Activated CD4-positive, alpha-beta T cell treated with anti-CD3 and anti-CD28 coated beads, Interleukin-2, amount 10 ng/mL, durations not matched to agents 24 days and 14 days (primary cell): ENCODE measurements at regions not wholly inside any gene's neighbourhood (a gene's known extent, or its start where the extent isn't known, plus 50 kb on each side); places are given as distances from the start of the nearest gene placed in this dataset.

ENCODE experiments used
- DNase-seq: peaks from one replicate; pipeline ENCODE4 v3.0.0; 2022
- H3K27ac Mint-ChIP-seq: one replicate; pipeline ENCODE4 v1.8.0; 2022; ENCODE audit warnings: mild to moderate bottlenecking, mixed read lengths
- H3K27me3 Mint-ChIP-seq: one replicate; pipeline ENCODE4 v1.8.0; 2022; ENCODE audit warnings: mixed read lengths
- H3K36me3 Mint-ChIP-seq: one replicate; pipeline ENCODE4 v1.8.0; 2022; ENCODE audit warnings: low read depth, mild to moderate bottlenecking, mixed read lengths
- H3K4me1 Mint-ChIP-seq: one replicate; pipeline ENCODE4 v1.8.0; 2021; ENCODE audit warnings: mixed read lengths
- H3K4me3 Mint-ChIP-seq: one replicate; pipeline ENCODE4 v1.8.0; 2022; ENCODE audit warnings: mild to moderate bottlenecking, moderate library complexity, mixed read lengths
- H3K9me3 Mint-ChIP-seq: one replicate; pipeline ENCODE4 v1.8.0; 2021; ENCODE audit warnings: mixed read lengths
- intact Hi-C: fragments of 100-400 bp; cut with micrococcal nuclease; formaldehyde crosslinking; loops from one replicate; pipeline ENCODE4 v1.15.1; 2023

- intact Hi-C loops, result no loop called here
- no peak overlapping the region for H3K27ac Mint-ChIP-seq
- DNase-seq, result no peak
- H3K36me3 Mint-ChIP-seq, result no peaks in the 10 kb centered on the region
- peaks cover 3% of the 10 kb centered on the region for H3K9me3 Mint-ChIP-seq
- no peaks in the 10 kb centered on the region for H3K27me3 Mint-ChIP-seq
- H3K4me3 Mint-ChIP-seq, result no peak overlapping the region
- no peaks in the 10 kb centered on the region for H3K4me1 Mint-ChIP-seq
Measured at GRCh38 chr5:28896949-28897348, 1858.6 kb upstream of the CDH9 start.

GRCh38 chr5:28880936-28881335 lies 1842.5 kb upstream of the CDH9 start:
- no peak overlapping the region for H3K27ac Mint-ChIP-seq
- no peak for DNase-seq
- H3K36me3 Mint-ChIP-seq, result no peaks in the 10 kb centered on the region
- H3K4me1 Mint-ChIP-seq, result no peaks in the 10 kb centered on the region
- no peak overlapping the region for H3K4me3 Mint-ChIP-seq
- intact Hi-C loops, result no loop called here
- no peaks in the 10 kb centered on the region for H3K27me3 Mint-ChIP-seq
- peaks cover 8% of the 10 kb centered on the region for H3K9me3 Mint-ChIP-seq

- H3K36me3 Mint-ChIP-seq, result no peaks in the 10 kb centered on the region
- DNase-seq, result no peak
- H3K4me3 Mint-ChIP-seq, result no peak overlapping the region
- intact Hi-C loops, result no loop called here
- no peaks in the 10 kb centered on the region for H3K27me3 Mint-ChIP-seq
- H3K27ac Mint-ChIP-seq, result no peak overlapping the region
- H3K4me1 Mint-ChIP-seq, result no peaks in the 10 kb centered on the region
- H3K9me3 Mint-ChIP-seq, result peaks cover 6% of the 10 kb centered on the region
Measured at GRCh38 chr5:28877050-28877449, 1838.7 kb upstream of the CDH9 start.

GRCh38 chr5:28864006-28864405 lies 1825.6 kb upstream of the CDH9 start:
- Mint-ChIP-seq H3K27me3 (no peaks in the 10 kb centered on the region), H3K4me1 (no peaks in the 10 kb centered on the region), H3K4me3 (no peak overlapping the region), H3K36me3 (no peaks in the 10 kb centered on the region), H3K27ac (no peak overlapping the region), H3K9me3 (peaks cover 5% of the 10 kb centered on the region)
- no peak for DNase-seq
- intact Hi-C loops, result no loop called here

- DNase-seq, result no peak
- H3K36me3 Mint-ChIP-seq, result no peaks in the 10 kb centered on the region
- H3K4me1 Mint-ChIP-seq, result no peaks in the 10 kb centered on the region
- H3K27ac Mint-ChIP-seq, result no peak overlapping the region
- intact Hi-C loops, result no loop called here
- H3K9me3 Mint-ChIP-seq, result peaks cover 7% of the 10 kb centered on the region
- H3K27me3 Mint-ChIP-seq, result no peaks in the 10 kb centered on the region
- H3K4me3 Mint-ChIP-seq, result no peak overlapping the region
Measured at GRCh38 chr5:28862860-28863196, 1824.4 kb upstream of the CDH9 start.

GRCh38 chr5:28862137-28862859 lies 1823.9 kb upstream of the CDH9 start:
- intact Hi-C loops, result no loop called here
- no peak for DNase-seq
- Mint-ChIP-seq H3K36me3 (no peaks in the 10 kb centered on the region), H3K27ac (no peak overlapping the region), H3K9me3 (peaks cover 7% of the 10 kb centered on the region), H3K4me3 (no peak overlapping the region), H3K27me3 (no peaks in the 10 kb centered on the region), H3K4me1 (no peaks in the 10 kb centered on the region)

GRCh38 chr5:28855626-28856025 lies 1817.2 kb upstream of the CDH9 start:
- no peaks in the 10 kb centered on the region for H3K36me3 Mint-ChIP-seq
- no peak overlapping the region for H3K27ac Mint-ChIP-seq
- no peak overlapping the region for H3K4me3 Mint-ChIP-seq
- no peak for DNase-seq
- H3K4me1 Mint-ChIP-seq, result no peaks in the 10 kb centered on the region
- H3K9me3 Mint-ChIP-seq, result peaks cover 7% of the 10 kb centered on the region
- intact Hi-C loops, result no loop called here
- no peaks in the 10 kb centered on the region for H3K27me3 Mint-ChIP-seq

- no peak overlapping the region for H3K4me3 Mint-ChIP-seq
- no peaks in the 10 kb centered on the region for H3K36me3 Mint-ChIP-seq
- no peaks in the 10 kb centered on the region for H3K27me3 Mint-ChIP-seq
- intact Hi-C loops, result no loop called here
- no peak for DNase-seq
- no peak overlapping the region for H3K27ac Mint-ChIP-seq
- H3K4me1 Mint-ChIP-seq, result no peaks in the 10 kb centered on the region
- peaks cover 8% of the 10 kb centered on the region for H3K9me3 Mint-ChIP-seq
Measured at GRCh38 chr5:28850320-28850921, 1812.0 kb upstream of the CDH9 start.

GRCh38 chr5:28831042-28831441 lies 1792.7 kb upstream of the CDH9 start:
- Mint-ChIP-seq H3K4me1 (no peaks in the 10 kb centered on the region), H3K36me3 (no peaks in the 10 kb centered on the region), H3K27me3 (no peaks in the 10 kb centered on the region), H3K9me3 (peaks cover 5% of the 10 kb centered on the region), H3K27ac (no peak overlapping the region), H3K4me3 (no peak overlapping the region)
- intact Hi-C loops, result no loop called here
- DNase-seq, result no peak

- H3K4me3 Mint-ChIP-seq, result no peak overlapping the region
- H3K9me3 Mint-ChIP-seq, result peaks cover 9% of the 10 kb centered on the region
- no peak overlapping the region for H3K27ac Mint-ChIP-seq
- DNase-seq, result no peak
- H3K27me3 Mint-ChIP-seq, result no peaks in the 10 kb centered on the region
- intact Hi-C loops, result no loop called here
- H3K36me3 Mint-ChIP-seq, result no peaks in the 10 kb centered on the region
- H3K4me1 Mint-ChIP-seq, result no peaks in the 10 kb centered on the region
Measured at GRCh38 chr5:28823231-28823630, 1784.8 kb upstream of the CDH9 start.

GRCh38 chr5:28822071-28822470 lies 1783.7 kb upstream of the CDH9 start:
- no peak for DNase-seq
- no peak overlapping the region for H3K27ac Mint-ChIP-seq
- intact Hi-C loops, result no loop called here
- no peaks in the 10 kb centered on the region for H3K27me3 Mint-ChIP-seq
- H3K4me3 Mint-ChIP-seq, result no peak overlapping the region
- no peaks in the 10 kb centered on the region for H3K36me3 Mint-ChIP-seq
- H3K9me3 Mint-ChIP-seq, result peaks cover 9% of the 10 kb centered on the region
- H3K4me1 Mint-ChIP-seq, result no peaks in the 10 kb centered on the region

- Mint-ChIP-seq H3K4me3 (no peak overlapping the region), H3K36me3 (no peaks in the 10 kb centered on the region), H3K27ac (no peak overlapping the region), H3K27me3 (no peaks in the 10 kb centered on the region), H3K9me3 (peaks cover 10% of the 10 kb centered on the region), H3K4me1 (no peaks in the 10 kb centered on the region)
- intact Hi-C loops, result no loop called here
- no peak for DNase-seq
Measured at GRCh38 chr5:28810751-28811136, 1772.4 kb upstream of the CDH9 start.

- Mint-ChIP-seq H3K27ac (no peak overlapping the region), H3K36me3 (no peaks in the 10 kb centered on the region), H3K9me3 (peaks cover 10% of the 10 kb centered on the region), H3K4me3 (no peak overlapping the region), H3K4me1 (no peaks in the 10 kb centered on the region), H3K27me3 (no peaks in the 10 kb centered on the region)
- DNase-seq, result no peak
- intact Hi-C loops, result no loop called here
Measured at GRCh38 chr5:28809811-28810750, 1771.7 kb upstream of the CDH9 start.
